HEK293 (cell line): ENCODE measurements at regions not wholly inside any gene's neighbourhood (a gene's known extent, or its start where the extent isn't known, plus 50 kb on each side); places are given as distances from the start of the nearest gene placed in this dataset.

ENCODE experiments used
- CTCF ChIA-PET: fragments of 350-600 bp; formaldehyde crosslinking; extraction: SDS; loops from one replicate; lab custom pipeline; 2021; ENCODE audit warnings: antibody characterized with exemption; lab: Yijun Ruan, JAX
- POLR2A ChIA-PET: fragments of 300-600 bp; formaldehyde crosslinking; extraction: SDS; loops from one replicate; lab custom pipeline; 2020; ENCODE audit warnings: antibody characterized with exemption, inconsistent platforms; lab: Yijun Ruan, JAX
- H3K27ac ChIP-seq: fragments of 200-500 bp; sonication (Bioruptor generic); 2 replicates; pipeline ENCODE4 v1.5.1; 2014; ENCODE audit warnings: low read depth, low read length, control low read depth, inconsistent platforms; ENCODE audit errors: extremely low read depth
- H3K36me3 ChIP-seq, 2 experiments: fragments of 200-500 bp in 1 of 2; sonication (Bioruptor generic) in 1 of 2; 1 replicate in 1 of 2; 2 replicates in 1 of 2; pipeline ENCODE4 v1.5.1; 2014 to 2017; ENCODE audit warnings: inconsistent platforms in 2 of 2, low read length in 2 of 2; ENCODE audit not compliant: control insufficient read depth in 2 of 2, insufficient read depth in 1 of 2
- H3K4me1 ChIP-seq: fragments of 200-500 bp; sonication (Bioruptor generic); 2 replicates; pipeline ENCODE4 v1.5.1; 2014; ENCODE audit warnings: mild to moderate bottlenecking, low read length, inconsistent platforms; ENCODE audit not compliant: control insufficient read depth, insufficient read depth
- H3K4me3 ChIP-seq: 2 replicates; pipeline ENCODE4 v1.5.1; 2011; ENCODE audit warnings: low read depth, mild to moderate bottlenecking, control low read depth, low read length, moderate library complexity
- H3K9me3 ChIP-seq: fragments of 200-500 bp; sonication (Bioruptor generic); 2 replicates; pipeline ENCODE4 v1.5.1; 2014; ENCODE audit warnings: low read depth, low read length, inconsistent platforms; ENCODE audit not compliant: control insufficient read depth, insufficient read depth
- CTCF ChIP-seq: fragments of 450-650 bp; formaldehyde crosslinking; IDR thresholded peaks from 2 replicates; pipeline ENCODE4 v1.5.1; 2016; ENCODE audit warnings: missing biosample characterization, missing genetic modification characterization
- PRDM10 ChIP-seq: fragments of 450-650 bp; formaldehyde crosslinking; IDR thresholded peaks from 2 replicates; pipeline ENCODE4 v1.5.1; 2016; ENCODE audit warnings: missing biosample characterization, missing genetic modification characterization
- SCRT1 ChIP-seq: fragments of 450-650 bp; formaldehyde crosslinking; IDR thresholded peaks from 2 replicates; pipeline ENCODE4 v1.5.1; 2016; ENCODE audit warnings: missing biosample characterization, missing genetic modification characterization, borderline replicate concordance
- SCRT2 ChIP-seq: fragments of 450-650 bp; formaldehyde crosslinking; IDR thresholded peaks from 2 replicates; pipeline ENCODE4 v1.5.1; 2016; ENCODE audit warnings: missing biosample characterization, missing genetic modification characterization
- SP2 ChIP-seq: fragments of 450-650 bp; formaldehyde crosslinking; IDR thresholded peaks from 2 replicates; pipeline ENCODE4 v1.5.1; 2016; ENCODE audit warnings: missing biosample characterization, missing genetic modification characterization
- ZBTB1 ChIP-seq: fragments of 450-650 bp; formaldehyde crosslinking; IDR thresholded peaks from 2 replicates; pipeline ENCODE4 v1.5.1; 2016; ENCODE audit warnings: missing biosample characterization, missing genetic modification characterization
- ZBTB17 ChIP-seq: fragments of 450-650 bp; formaldehyde crosslinking; IDR thresholded peaks from 2 replicates; pipeline ENCODE4 v1.5.1; 2016; ENCODE audit warnings: missing biosample characterization, missing genetic modification characterization
- ZFHX2 ChIP-seq: fragments of 450-650 bp; formaldehyde crosslinking; conservative IDR thresholded peaks from 2 replicates; pipeline ENCODE4 v1.5.1; 2016; ENCODE audit warnings: missing biosample characterization, missing genetic modification characterization
- ZNF114 ChIP-seq: fragments of 450-650 bp; formaldehyde crosslinking; IDR thresholded peaks from 2 replicates; pipeline ENCODE4 v1.5.0; 2017; ENCODE audit warnings: missing biosample characterization, missing genetic modification characterization
- ZNF2 ChIP-seq: fragments of 450-650 bp; formaldehyde crosslinking; IDR thresholded peaks from 2 replicates; pipeline ENCODE4 v1.5.1; 2016; ENCODE audit warnings: missing biosample characterization, missing genetic modification characterization
- ZNF202 ChIP-seq: fragments of 450-650 bp; formaldehyde crosslinking; IDR thresholded peaks from 2 replicates; pipeline ENCODE4 v1.5.1; 2016; ENCODE audit warnings: missing biosample characterization, missing genetic modification characterization, borderline replicate concordance
- ZNF48 ChIP-seq: fragments of 450-650 bp; formaldehyde crosslinking; IDR thresholded peaks from 2 replicates; pipeline ENCODE4 v1.5.1; 2016; ENCODE audit warnings: missing biosample characterization, missing genetic modification characterization
- ZNF501 ChIP-seq: fragments of 450-650 bp; formaldehyde crosslinking; IDR thresholded peaks from 2 replicates; pipeline ENCODE4 v1.5.1; 2016; ENCODE audit warnings: missing biosample characterization, missing genetic modification characterization
- ZNF514 ChIP-seq: fragments of 450-650 bp; formaldehyde crosslinking; IDR thresholded peaks from 2 replicates; pipeline ENCODE4 v1.5.1; 2016; ENCODE audit warnings: missing biosample characterization, missing genetic modification characterization
- ZNF521 ChIP-seq: fragments of 450-650 bp; formaldehyde crosslinking; IDR thresholded peaks from 2 replicates; pipeline ENCODE4 v1.5.1; 2017; ENCODE audit warnings: missing biosample characterization, mild to moderate bottlenecking, missing genetic modification characterization
- ZNF561 ChIP-seq: fragments of 450-650 bp; IDR thresholded peaks from 2 replicates; pipeline ENCODE4 v1.5.1; 2018; ENCODE audit warnings: missing biosample characterization, missing genetic modification characterization, borderline replicate concordance
- ZNF585B ChIP-seq: fragments of 450-650 bp; formaldehyde crosslinking; IDR thresholded peaks from 2 replicates; pipeline ENCODE4 v1.5.1; 2016; ENCODE audit warnings: missing biosample characterization, missing genetic modification characterization
- ZNF660 ChIP-seq: fragments of 450-650 bp; IDR thresholded peaks from 2 replicates; pipeline ENCODE4 v1.5.1; 2018; ENCODE audit warnings: missing biosample characterization, mild to moderate bottlenecking, missing genetic modification characterization
- ZNF692 ChIP-seq: fragments of 450-650 bp; formaldehyde crosslinking; IDR thresholded peaks from 2 replicates; pipeline ENCODE4 v1.5.1; 2016; ENCODE audit warnings: missing biosample characterization, missing genetic modification characterization
- ZNF704 ChIP-seq: fragments of 450-650 bp; formaldehyde crosslinking; IDR thresholded peaks from 2 replicates; pipeline ENCODE4 v1.5.1; 2016; ENCODE audit warnings: missing biosample characterization, missing genetic modification characterization

- ChIA-PET POLR2A (no interaction called here), CTCF (interaction anchor here (0.7 kb wide), 1 partner anchor 24 kb away, joined by 3 read pairs; no protein-coding TSS in a partner anchor)
- Histone ChIP-seq H3K27ac (no peak overlapping the region), H3K36me3 (no peaks in the 10 kb centered on the region), H3K9me3 (no peaks in the 10 kb centered on the region), H3K4me1 (no peaks in the 10 kb centered on the region), H3K4me3 (no peak overlapping the region)
- TF ChIP-seq PRDM10 (tag by site-specific recombination) (no peak), ZNF704 (tag by site-specific recombination) (no peak)
- TF ChIP-seq, all 188 proteins: peak for 0
Observed at GRCh38 chr13:27854606-27855005, 62.3 kb downstream of the GSX1 start.

GRCh38 chr13:27855381-27855780 is 63.1 kb downstream of the GSX1 start:
- Histone ChIP-seq H3K9me3 (no peaks in the 10 kb centered on the region), H3K36me3 (no peaks in the 10 kb centered on the region), H3K4me1 (no peaks in the 10 kb centered on the region), H3K4me3 (no peak overlapping the region), H3K27ac (no peak overlapping the region)
- TF ChIP-seq ZBTB17 (tag by site-specific recombination) (no peak), ZNF692 (tag by site-specific recombination) (no peak), SCRT2 (tag by site-specific recombination) (no peak), ZNF48 (no peak), ZNF660 (no peak), ZNF521 (tag by site-specific recombination) (no peak), ZNF585B (tag by site-specific recombination) (no peak), SCRT1 (no peak), ZNF501 (tag by site-specific recombination) (no peak), ZFHX2 (tag by site-specific recombination) (no peak), ZNF514 (tag by site-specific recombination) (no peak), ZBTB1 (no peak), ZNF2 (tag by site-specific recombination) (no peak), ZNF561 (tag by site-specific recombination) (no peak), SP2 (tag by site-specific recombination) (no peak), CTCF (tag by site-specific recombination) (no peak), ZNF114 (tag by site-specific recombination) (no peak), ZNF202 (no peak)
- POLR2A ChIA-PET, result no interaction called here
- CTCF ChIA-PET, result no interaction called here
